DMS153 (cell line): ENCODE measurements at regions not wholly inside any gene's neighbourhood (a gene's known extent, or its start where the extent isn't known, plus 50 kb on each side); places are given as distances from the start of the nearest gene placed in this dataset.

Experiments
- DNase-seq: peaks from one replicate; lab custom pipeline; 2025; lab: John Stamatoyannopoulos, UW

- no peak for DNase-seq
Observed at GRCh38 chr9:71183251-71183650, 61.8 kb upstream of the TRPM3 start.

GRCh38 chr9:71179183-71179582, 57.8 kb upstream of the TRPM3 start:
- no peak for DNase-seq

GRCh38 chr9:71177901-71178300, 56.5 kb upstream of the TRPM3 start:
- DNase-seq = no peak

- no peak for DNase-seq
Observed at GRCh38 chr9:71171517-71171916, 50.1 kb upstream of the TRPM3 start.
